Activated T-cell treated with anti-CD3 and anti-CD28 coated beads, Interleukin-2, amount 50 U/mL, for 4 hours (primary cell): ENCODE measurements at regions not wholly inside any gene's neighbourhood (a gene's known extent, or its start where the extent isn't known, plus 50 kb on each side); places are given as distances from the start of the nearest gene placed in this dataset.

Source experiments
- ATAC-seq, 2 donors: fragments of 200-7000 bp; cut with Tn5 transposase; one replicate each; pipeline ENCODE4 v1.10.0; 2021
- DNase-seq: peaks from one replicate; pipeline ENCODE4 v3.0.0-alpha.2; 2020
- H3K27me3 Mint-ChIP-seq: one replicate; pipeline ENCODE4 v1.8.0; 2021; ENCODE audit warnings: low read depth, mixed read lengths
- H3K36me3 Mint-ChIP-seq: one replicate; pipeline ENCODE4 v1.8.0; 2022; ENCODE audit warnings: mixed read lengths; ENCODE audit not compliant: insufficient read depth
- H3K4me1 Mint-ChIP-seq: one replicate; pipeline ENCODE4 v1.8.0; 2021; ENCODE audit warnings: low read depth, mixed read lengths
- H3K4me3 Mint-ChIP-seq: one replicate; pipeline ENCODE4 v1.8.0; 2021; ENCODE audit warnings: mild to moderate bottlenecking, moderate library complexity, mixed read lengths
- H3K9me3 Mint-ChIP-seq: one replicate; pipeline ENCODE4 v1.8.0; 2021; ENCODE audit warnings: mixed read lengths

DNA sequence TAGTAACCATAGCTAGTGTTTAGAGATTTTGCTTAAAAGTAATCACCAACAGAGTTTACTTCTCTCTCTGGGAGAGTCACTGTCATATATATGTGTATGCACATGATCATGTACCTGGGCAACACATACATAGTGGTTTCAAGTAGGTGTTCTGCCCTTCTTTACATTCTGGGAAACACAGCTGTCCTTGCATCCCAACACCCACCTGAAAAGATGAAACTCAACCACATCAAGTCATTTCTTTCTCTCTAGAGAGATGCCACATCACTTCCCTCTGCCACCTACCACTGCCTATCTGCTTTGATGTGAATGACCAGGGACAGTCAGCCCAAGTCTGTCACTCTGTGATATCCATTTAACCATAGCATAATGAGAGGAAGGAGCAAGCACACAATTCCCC is 155.8 kb upstream of the GADL1 start:
- Mint-ChIP-seq H3K36me3 (no peaks in the 10 kb centered on the region), H3K9me3 (peaks cover 5% of the 10 kb centered on the region), H3K4me3 (no peak overlapping the region), H3K27me3 (no peaks in the 10 kb centered on the region), H3K4me1 (no peaks in the 10 kb centered on the region)
- ATAC-seq (peak in 1 of 2 donors; percentile 37), DNase-seq (no peak)

DNA sequence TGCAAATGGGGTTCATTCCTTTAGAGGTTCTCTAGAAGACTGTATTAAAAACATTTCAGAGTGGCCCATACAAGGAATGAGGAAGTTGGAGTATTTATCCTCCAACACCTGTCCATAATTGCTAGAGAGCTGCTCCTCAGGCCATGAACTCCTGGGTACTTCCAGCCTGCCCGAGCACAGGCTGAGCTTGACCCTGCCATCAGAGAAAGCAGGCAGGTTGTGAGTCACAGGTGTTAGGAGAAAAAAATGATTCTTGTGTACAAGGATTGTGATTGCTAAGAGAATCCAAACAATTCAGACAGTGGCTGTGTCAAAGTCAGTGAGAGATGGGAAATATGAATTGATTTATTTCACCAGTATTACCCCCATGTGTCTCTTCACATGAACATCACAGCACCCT is 156.8 kb upstream of the GADL1 start:
- no peak for ATAC-seq
- Mint-ChIP-seq H3K4me1 (no peaks in the 10 kb centered on the region), H3K4me3 (no peak overlapping the region), H3K9me3 (peaks cover 11% of the 10 kb centered on the region), H3K27me3 (no peaks in the 10 kb centered on the region), H3K36me3 (no peaks in the 10 kb centered on the region)
- DNase-seq, result no peak

DNA sequence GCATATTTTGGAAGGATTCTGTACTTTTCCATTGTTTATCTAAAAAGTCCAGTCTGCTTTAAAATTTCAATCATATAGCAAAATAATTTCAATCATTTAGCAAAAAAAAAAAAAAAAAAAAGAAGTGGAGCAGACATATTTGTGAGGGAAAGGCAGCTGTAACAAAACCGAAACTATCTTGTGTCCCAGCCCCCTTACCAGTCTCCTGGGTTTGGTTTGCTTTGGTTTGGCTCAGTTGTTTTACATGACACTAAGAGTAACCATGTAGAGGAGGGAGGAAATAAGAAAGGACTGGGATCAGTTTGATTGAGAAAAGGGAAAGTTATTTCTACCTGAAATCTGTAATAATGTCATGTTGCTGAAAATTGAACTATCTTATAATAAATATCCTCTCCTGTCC is 158.8 kb upstream of the GADL1 start:
- Mint-ChIP-seq H3K4me3 (no peak overlapping the region), H3K27me3 (no peaks in the 10 kb centered on the region), H3K4me1 (no peaks in the 10 kb centered on the region), H3K9me3 (peaks cover 11% of the 10 kb centered on the region), H3K36me3 (no peaks in the 10 kb centered on the region)
- ATAC-seq (no peak), DNase-seq (no peak)

DNA sequence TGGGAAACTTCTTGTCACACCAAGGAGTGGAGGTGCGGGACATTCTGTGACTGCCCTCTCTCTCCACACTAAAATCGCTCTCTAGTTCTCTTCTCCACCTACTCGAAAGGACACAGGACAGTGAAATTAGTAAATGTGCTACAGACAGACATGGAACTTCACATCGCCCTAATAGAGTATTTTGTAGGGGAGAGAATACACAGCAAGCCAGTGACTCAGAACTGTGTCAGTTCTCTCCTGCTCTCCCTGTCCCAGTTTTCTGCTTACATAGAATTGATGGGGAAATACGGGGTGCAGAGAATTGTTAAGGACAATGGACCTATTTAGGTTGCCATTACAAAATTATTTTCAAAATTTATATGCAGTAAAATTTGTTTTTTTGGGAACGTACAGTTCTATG is 159.6 kb upstream of the GADL1 start:
- no peak for ATAC-seq
- Mint-ChIP-seq H3K36me3 (no peaks in the 10 kb centered on the region), H3K4me1 (no peaks in the 10 kb centered on the region)

DNA sequence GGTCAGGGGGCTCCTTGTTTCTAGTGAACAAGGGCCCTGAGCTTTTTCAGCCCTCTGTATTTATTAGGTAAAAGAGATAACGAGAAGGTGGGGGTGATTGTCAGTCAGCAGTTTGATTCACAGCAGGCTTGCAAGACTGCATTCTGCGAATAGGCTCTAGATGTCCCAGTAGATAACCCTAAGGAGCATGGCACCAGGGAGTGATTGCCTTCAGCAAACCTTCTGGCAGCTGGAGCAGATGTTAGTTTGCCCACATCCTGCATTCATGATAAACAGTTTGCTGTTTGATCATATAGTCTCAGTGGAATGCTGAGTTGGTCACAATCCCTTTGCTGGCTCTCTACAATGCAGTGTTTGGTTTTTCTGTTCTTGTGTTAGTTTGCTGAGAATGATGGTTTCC is 161.3 kb upstream of the GADL1 start:
- Mint-ChIP-seq H3K36me3 (no peaks in the 10 kb centered on the region), H3K4me3 (no peak overlapping the region), H3K4me1 (no peaks in the 10 kb centered on the region), H3K9me3 (peaks cover 21% of the 10 kb centered on the region), H3K27me3 (no peaks in the 10 kb centered on the region)
- DNase-seq (no peak), ATAC-seq (no peak)

More for the DNA sequence above, 159.6 kb upstream of the GADL1 start:
- DNase-seq, result no peak
- Mint-ChIP-seq H3K4me3 (no peak overlapping the region), H3K9me3 (peaks cover 15% of the 10 kb centered on the region), H3K27me3 (no peaks in the 10 kb centered on the region)

DNA sequence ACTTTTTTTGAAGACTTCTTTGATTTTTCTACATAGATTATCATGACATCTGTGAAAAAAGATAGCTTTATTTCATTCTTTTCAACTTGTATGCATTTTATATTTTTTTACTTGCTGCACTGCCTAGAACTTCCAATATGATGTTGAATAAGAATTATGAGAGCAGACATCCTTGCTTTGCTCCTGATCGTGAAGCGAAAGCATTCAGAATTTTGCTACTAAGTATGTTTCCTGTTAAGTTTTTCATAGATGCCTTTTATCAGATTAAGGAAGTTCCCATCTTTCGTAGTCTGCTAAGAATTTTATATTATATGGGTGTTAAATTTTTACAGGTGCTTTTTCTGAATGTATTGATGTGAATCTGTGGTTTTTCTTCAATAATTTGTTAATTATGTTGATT is 163.4 kb upstream of the GADL1 start:
- DNase-seq, result no peak
- Mint-ChIP-seq H3K4me3 (no peak overlapping the region), H3K4me1 (no peaks in the 10 kb centered on the region), H3K36me3 (no peaks in the 10 kb centered on the region), H3K27me3 (no peaks in the 10 kb centered on the region), H3K9me3 (peaks cover 16% of the 10 kb centered on the region)
- no peak for ATAC-seq

DNA sequence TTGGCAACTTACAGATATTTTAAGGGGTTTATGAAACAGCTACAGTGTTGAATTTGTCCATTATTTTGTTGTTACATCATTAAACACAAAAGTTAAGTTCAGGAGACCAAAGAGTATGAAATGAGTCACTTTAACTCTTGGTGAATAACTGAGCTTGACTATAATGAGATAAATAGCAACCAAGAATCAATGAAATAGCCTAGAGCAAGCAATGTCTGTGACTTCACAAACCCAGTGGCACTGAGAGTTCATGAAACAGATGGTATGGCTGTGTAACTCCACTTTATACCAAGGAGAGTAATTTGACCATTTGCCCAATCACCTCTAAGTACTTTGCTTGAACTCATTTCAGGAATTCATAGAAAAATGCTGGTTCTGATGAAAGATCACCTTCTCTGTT is 169.6 kb upstream of the GADL1 start:
- no peak for ATAC-seq
- H3K4me1 Mint-ChIP-seq, result no peaks in the 10 kb centered on the region
- H3K9me3 Mint-ChIP-seq, result peaks cover 6% of the 10 kb centered on the region
- no peak overlapping the region for H3K4me3 Mint-ChIP-seq
- no peaks in the 10 kb centered on the region for H3K27me3 Mint-ChIP-seq
- no peaks in the 10 kb centered on the region for H3K36me3 Mint-ChIP-seq
- no peak for DNase-seq

DNA sequence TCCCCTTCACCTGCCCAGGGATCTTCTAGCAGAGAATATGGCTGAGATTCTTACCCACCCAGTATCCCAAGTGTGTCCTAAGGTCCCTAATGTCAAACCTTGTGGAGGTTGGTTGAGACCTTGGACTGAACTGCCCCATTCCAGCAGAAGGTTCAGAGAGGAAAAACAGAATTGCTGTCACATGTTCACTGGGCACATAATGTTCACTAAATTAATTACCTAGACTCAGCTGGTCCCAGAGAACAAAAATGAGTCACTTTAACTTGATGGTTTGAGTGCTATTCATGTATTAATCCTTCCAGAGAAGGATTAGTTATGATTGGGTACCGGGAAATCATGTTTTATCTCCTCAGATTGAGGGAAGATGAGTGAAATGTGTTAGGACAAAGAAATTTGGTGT is 171.3 kb upstream of the GADL1 start:
- DNase-seq, result no peak
- Mint-ChIP-seq H3K36me3 (no peaks in the 10 kb centered on the region), H3K27me3 (no peaks in the 10 kb centered on the region), H3K4me1 (no peaks in the 10 kb centered on the region), H3K9me3 (no peaks in the 10 kb centered on the region), H3K4me3 (no peak overlapping the region)
- ATAC-seq, result no peak

DNA sequence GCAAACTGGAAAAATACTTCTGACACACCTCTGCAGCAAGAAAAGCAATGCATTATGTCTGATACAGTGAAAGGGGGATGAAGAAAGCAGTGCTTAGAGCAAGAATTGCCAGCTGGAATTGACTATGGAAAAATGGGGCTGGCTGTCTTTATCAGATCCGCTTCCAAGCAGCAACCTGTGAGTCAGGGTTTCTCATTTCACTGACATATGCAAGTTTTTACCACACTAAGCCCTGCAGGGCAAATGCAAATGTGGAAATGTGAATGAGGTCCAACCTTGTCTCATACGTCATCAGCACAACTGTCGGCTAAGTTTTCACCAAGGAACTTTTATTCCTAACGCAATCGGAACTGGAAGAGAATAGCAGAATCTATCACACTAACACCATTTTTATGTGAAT is 172.5 kb upstream of the GADL1 start:
- H3K9me3 Mint-ChIP-seq, result peaks cover 8% of the 10 kb centered on the region
- ATAC-seq, result no peak
- DNase-seq, result no peak
- no peaks in the 10 kb centered on the region for H3K27me3 Mint-ChIP-seq
- H3K4me1 Mint-ChIP-seq, result no peaks in the 10 kb centered on the region
- peaks cover 2% of the 10 kb centered on the region for H3K36me3 Mint-ChIP-seq
- H3K4me3 Mint-ChIP-seq, result no peak overlapping the region

DNA sequence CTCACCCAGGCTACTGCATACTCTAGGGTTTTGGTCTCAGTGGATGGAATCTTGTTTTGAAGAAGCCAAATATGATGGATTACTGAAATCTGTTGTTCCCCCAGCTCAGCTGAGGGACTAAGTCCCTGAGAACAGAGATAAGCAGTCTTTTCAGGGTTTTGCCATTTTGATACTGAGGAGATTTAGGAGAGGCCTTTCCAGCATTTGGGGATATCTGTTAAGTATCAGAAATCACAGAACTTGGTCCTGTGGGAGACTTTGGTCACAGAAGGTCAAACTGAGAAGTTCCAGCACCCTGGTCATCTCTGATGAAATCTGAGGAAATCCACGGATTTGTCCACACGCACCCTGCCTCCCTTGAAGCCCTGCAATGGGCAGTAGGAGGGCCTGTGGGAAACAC is 181.0 kb upstream of the GADL1 start:
- Mint-ChIP-seq H3K4me3 (no peak overlapping the region), H3K9me3 (peaks cover 14% of the 10 kb centered on the region), H3K4me1 (peaks cover 17% of the 10 kb centered on the region), H3K27me3 (no peaks in the 10 kb centered on the region), H3K36me3 (peaks cover 2% of the 10 kb centered on the region)
- DNase-seq (no peak), ATAC-seq (no peak)

DNA sequence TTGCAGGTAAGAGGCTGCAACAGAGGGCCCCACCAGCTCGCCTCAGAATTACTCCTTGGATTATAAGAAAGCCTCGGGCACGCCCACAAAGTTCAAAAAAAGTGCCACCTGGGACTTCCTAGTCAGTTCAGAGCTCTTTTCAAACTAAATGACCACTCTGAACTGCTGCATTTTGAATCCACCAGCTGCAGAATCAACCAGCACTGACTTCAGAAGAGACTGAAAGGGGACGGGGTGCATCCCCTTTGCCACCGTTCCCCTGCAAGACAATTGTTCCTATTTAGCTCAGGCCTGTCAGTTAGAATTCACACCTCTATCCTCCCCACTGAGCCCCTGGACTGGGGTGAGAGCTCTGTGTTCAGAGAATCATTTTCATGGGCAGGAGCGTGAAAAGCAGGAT is 181.4 kb upstream of the GADL1 start:
- no peak for DNase-seq
- Mint-ChIP-seq H3K36me3 (peaks cover 2% of the 10 kb centered on the region), H3K4me3 (no peak overlapping the region), H3K4me1 (peaks cover 17% of the 10 kb centered on the region), H3K27me3 (no peaks in the 10 kb centered on the region), H3K9me3 (peaks cover 14% of the 10 kb centered on the region)
- no peak for ATAC-seq

DNA sequence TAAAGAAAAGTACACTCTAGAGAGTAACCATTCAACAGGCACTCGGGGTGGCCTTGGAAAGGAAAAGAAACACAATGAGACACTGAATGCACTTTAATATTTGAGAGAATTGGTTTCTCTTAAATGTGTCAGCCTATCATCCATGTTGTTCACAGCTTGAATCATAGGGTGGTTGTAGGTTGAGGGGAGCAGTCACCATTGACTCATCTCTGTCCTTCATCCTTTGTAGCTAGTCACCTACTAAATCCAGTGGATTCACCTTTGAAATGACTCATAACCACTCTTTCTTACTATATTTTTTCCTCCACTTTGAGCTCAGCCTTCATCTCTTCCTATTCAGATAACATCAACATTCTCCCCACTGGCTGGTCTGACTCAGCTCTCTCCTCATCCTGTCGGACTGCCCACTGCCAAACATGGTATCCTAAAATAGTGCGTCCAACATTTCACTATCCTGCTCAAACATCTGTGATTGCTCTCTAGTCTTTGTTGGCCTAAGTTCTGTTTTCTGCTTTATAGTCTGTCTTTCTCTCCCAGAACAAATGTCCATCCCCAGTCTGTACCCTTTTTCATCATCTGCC is 182.7 kb upstream of the GADL1 start:
- Mint-ChIP-seq H3K4me1 (peaks cover 17% of the 10 kb centered on the region), H3K4me3 (no peak overlapping the region), H3K9me3 (peaks cover 4% of the 10 kb centered on the region), H3K27me3 (no peaks in the 10 kb centered on the region), H3K36me3 (no peaks in the 10 kb centered on the region)
- DNase-seq, result no peak
- peak; percentile 98 for ATAC-seq

DNA sequence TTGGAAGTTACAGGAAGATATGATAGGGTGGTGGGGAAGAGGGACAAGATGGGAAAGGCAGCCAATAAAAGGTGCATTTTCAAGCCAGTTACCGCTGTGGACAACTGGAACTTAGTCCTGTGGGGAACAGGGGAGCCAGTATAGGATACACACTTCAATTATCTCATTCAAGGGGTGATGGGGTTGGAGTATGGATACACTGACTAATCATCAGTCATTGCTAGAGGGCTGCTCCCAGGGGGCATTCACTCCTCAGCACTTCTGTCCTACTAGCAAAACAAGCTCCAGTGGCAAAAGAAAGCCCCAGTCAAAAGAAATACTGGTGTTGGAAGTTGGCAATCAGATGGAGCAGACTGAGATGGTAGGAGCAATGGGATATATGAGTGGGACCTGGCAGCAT is 183.4 kb upstream of the GADL1 start:
- Mint-ChIP-seq H3K9me3 (no peaks in the 10 kb centered on the region), H3K4me1 (peaks cover 17% of the 10 kb centered on the region), H3K36me3 (no peaks in the 10 kb centered on the region), H3K27me3 (no peaks in the 10 kb centered on the region), H3K4me3 (no peak overlapping the region)
- DNase-seq, result no peak
- ATAC-seq, result no peak

DNA sequence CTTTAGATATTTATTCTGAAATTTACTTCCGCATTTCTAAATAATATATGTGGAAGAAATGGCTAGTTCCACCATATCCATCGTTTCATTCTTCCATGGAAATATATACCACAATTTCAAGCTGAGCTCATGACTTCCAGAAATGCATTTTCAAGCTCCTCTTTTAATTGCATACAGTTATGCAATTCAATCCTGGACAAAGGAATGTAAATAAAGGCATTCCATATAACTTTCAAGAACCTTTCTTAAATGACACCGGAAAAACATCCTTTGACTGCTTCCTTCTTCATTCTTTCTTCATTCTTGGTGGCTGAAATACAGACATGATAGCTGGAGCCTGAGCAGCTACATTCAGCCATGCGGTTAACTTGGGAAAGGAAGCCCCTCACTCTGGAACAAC is 185.2 kb upstream of the GADL1 start:
- no peak for DNase-seq
- H3K27me3 Mint-ChIP-seq, result no peaks in the 10 kb centered on the region
- H3K9me3 Mint-ChIP-seq, result no peaks in the 10 kb centered on the region
- ATAC-seq, result no peak
- H3K4me3 Mint-ChIP-seq, result no peak overlapping the region
- H3K36me3 Mint-ChIP-seq, result no peaks in the 10 kb centered on the region
- H3K4me1 Mint-ChIP-seq, result peaks cover 17% of the 10 kb centered on the region

DNA sequence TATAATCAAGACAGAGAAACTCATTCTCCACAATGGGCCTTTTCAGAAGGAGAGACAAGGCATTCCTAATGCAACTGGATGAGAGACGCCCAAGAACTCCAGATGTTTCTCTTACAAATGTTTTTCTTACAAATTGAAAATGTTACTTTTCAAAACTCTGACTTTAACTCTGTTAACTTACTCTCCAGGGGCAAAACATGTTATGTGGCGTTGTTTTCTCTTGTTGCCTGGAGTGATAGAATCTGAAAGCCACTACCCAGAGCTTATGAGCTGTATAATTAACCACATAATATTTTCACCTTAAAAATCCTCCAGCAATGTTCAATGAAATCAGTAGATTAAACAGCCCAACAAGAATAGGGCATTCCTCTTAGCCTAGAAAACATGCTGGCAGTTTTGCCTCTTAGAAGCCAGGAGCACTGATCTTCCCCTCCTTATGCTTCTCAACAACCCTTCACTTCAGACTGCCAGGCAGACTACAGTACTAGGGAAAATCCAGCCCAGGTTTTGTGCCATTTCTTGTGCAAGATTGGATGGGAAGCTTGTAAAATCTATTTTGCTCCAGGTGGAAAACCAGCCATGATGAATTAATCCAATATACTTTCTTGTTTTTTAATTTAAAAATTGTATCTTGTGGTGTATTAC is 186.7 kb upstream of the GADL1 start:
- no peak for DNase-seq
- Mint-ChIP-seq H3K4me1 (peaks cover 16% of the 10 kb centered on the region), H3K9me3 (no peaks in the 10 kb centered on the region), H3K4me3 (no peak overlapping the region), H3K36me3 (no peaks in the 10 kb centered on the region), H3K27me3 (no peaks in the 10 kb centered on the region)
- ATAC-seq, result no peak
